Stomach (tissue), 8 donors: ENCODE measurements at regions not wholly inside any gene's neighbourhood (a gene's known extent, or its start where the extent isn't known, plus 50 kb on each side); places are given as distances from the start of the nearest gene placed in this dataset.
A peak's percentile ranks its signal among the peaks of the same experiment; 100 is the strongest.

Experiments
- DNase-seq, 2 donors: peaks; one replicate each; pipeline versions ENCODE4 v3.0.0 to v3.0.0-alpha.2; 2013 to 2019
- H3K27ac ChIP-seq, 5 donors: fragments of 200-600 bp in 4 of 5; sonication (generic) in 4 of 5; one replicate each; pipeline ENCODE4 v1.5.1; 2013 to 2019; ENCODE audit warnings: mild to moderate bottlenecking in 1 of 5, moderate library complexity in 1 of 5
- H3K27me3 ChIP-seq, 3 donors: fragments of 200-600 bp; sonication (generic); one replicate each; pipeline ENCODE4 v1.5.1; 2017 to 2019; ENCODE audit warnings: mixed run types in 1 of 3
- H3K36me3 ChIP-seq, 4 donors: fragments of 200-600 bp; sonication (generic); 1 replicate in 3 of 4; 2 replicates in 1 of 4; pipeline ENCODE4 v1.5.1; 2016 to 2019
- H3K4me1 ChIP-seq, 4 donors: fragments of 200-600 bp; sonication (generic); one replicate each; pipeline ENCODE4 v1.5.1; 2016 to 2019
- H3K4me3 ChIP-seq, 4 donors: fragments of 200-600 bp; sonication (generic) in 3 of 4; one replicate each; pipeline ENCODE4 v1.5.1; 2016 to 2019; ENCODE audit warnings: mild to moderate bottlenecking in 1 of 4
- H3K9me3 ChIP-seq, 4 donors: fragments of 200-600 bp; sonication (generic); one replicate each; pipeline ENCODE4 v1.5.1; 2016 to 2019
- EP300 ChIP-seq: sonication (generic); formaldehyde crosslinking; IDR thresholded peaks from one replicate; pipeline ENCODE4 v1.6.1; 2017; ENCODE audit warnings: antibody characterized with exemption
- POLR2A ChIP-seq, 4 donors: fragments of 450-650 bp; IDR thresholded peaks; one replicate each; pipeline ENCODE4 v1.6.1; 2016; ENCODE audit warnings: antibody characterized with exemption in 4 of 4, control low read depth in 2 of 4, mild to moderate bottlenecking in 1 of 4, moderate library complexity in 1 of 4
- POLR2AphosphoS5 ChIP-seq, 3 donors: sonication (generic); formaldehyde crosslinking; IDR thresholded peaks; one replicate each; pipeline ENCODE4 v1.6.1; 2016; ENCODE audit warnings: antibody characterized with exemption in 3 of 3
- WGBS, 5 donors: extraction: QIAGEN DNeasy Blood & Tissue Kit in 3 of 5; methylation state at CpG; one replicate each; pipeline versions ENCODE4 v1.1.5 to v1.1.7; 2013 to 2018; 5-methylcytosine and 5-hydroxymethylcytosine counted together
- intact Hi-C: fragments of 100-400 bp; cut with DNase I; formaldehyde crosslinking; loops from one replicate; pipeline ENCODE4 v1.15.1; 2023; ENCODE audit warnings: low total_unique reads
- TF ChIP-seq, protein P1 (sequence below), 7 experiments: fragments of 450-650 bp in 4 of 7; fragments of 200-600 bp in 3 of 7; sonication (generic) in 3 of 7; IDR thresholded peaks; one replicate each; pipeline ENCODE4 v1.5.1; 2016 to 2019; ENCODE audit warnings: antibody characterized with exemption in 7 of 7, control low read depth in 2 of 7, mild to moderate bottlenecking in 1 of 7
- donor health status: healthy with polysubstance abuse.
- donor health status: Bipolar disorder and iron deficiency.
- donor health status: healthy.

DNA sequence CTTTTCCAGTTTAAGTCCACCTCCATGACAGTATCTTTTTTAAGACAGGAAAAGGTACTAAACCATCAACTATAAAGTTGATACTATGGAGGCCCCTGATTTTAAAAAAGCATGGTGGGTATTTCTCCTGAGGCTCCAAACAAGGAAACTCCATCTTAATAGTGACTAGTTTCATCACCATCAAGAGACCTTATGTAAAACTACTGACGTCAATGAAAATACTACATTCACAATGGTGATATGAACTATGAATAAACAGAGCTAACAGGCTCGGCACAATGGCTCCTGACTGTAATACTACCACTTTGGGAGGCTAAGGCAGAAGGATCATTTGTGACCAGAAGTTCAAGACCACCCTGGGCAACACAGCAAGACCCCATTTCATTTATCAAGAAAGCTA, 162.7 kb downstream of the KLF12 start:
- no peaks in the 10 kb centered on the region for H3K36me3 ChIP-seq
- intact Hi-C loops: no loop called here
- 78 to 89% (median 85%) methylated on average over 2 of the region's 2 CpGs for WGBS, 5 donors
- TF ChIP-seq, protein P1, sequence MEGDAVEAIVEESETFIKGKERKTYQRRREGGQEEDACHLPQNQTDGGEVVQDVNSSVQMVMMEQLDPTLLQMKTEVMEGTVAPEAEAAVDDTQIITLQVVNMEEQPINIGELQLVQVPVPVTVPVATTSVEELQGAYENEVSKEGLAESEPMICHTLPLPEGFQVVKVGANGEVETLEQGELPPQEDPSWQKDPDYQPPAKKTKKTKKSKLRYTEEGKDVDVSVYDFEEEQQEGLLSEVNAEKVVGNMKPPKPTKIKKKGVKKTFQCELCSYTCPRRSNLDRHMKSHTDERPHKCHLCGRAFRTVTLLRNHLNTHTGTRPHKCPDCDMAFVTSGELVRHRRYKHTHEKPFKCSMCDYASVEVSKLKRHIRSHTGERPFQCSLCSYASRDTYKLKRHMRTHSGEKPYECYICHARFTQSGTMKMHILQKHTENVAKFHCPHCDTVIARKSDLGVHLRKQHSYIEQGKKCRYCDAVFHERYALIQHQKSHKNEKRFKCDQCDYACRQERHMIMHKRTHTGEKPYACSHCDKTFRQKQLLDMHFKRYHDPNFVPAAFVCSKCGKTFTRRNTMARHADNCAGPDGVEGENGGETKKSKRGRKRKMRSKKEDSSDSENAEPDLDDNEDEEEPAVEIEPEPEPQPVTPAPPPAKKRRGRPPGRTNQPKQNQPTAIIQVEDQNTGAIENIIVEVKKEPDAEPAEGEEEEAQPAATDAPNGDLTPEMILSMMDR (IDR thresholded peaks at IDR 0.05): no peak
- TF ChIP-seq EP300 (no peak), POLR2A (IDR thresholded peaks at IDR 0.05) (no peak)
- no peaks in the 10 kb centered on the region for H3K9me3 ChIP-seq
- no peak overlapping the region for H3K27ac ChIP-seq
- H3K4me1 ChIP-seq: peaks cover 0 to 18% (median 3%) of the 10 kb centered on the region in 4 donors
- DNase-seq: no peak
- no peak overlapping the region for H3K4me3 ChIP-seq
- no peaks in the 10 kb centered on the region for H3K27me3 ChIP-seq

DNA sequence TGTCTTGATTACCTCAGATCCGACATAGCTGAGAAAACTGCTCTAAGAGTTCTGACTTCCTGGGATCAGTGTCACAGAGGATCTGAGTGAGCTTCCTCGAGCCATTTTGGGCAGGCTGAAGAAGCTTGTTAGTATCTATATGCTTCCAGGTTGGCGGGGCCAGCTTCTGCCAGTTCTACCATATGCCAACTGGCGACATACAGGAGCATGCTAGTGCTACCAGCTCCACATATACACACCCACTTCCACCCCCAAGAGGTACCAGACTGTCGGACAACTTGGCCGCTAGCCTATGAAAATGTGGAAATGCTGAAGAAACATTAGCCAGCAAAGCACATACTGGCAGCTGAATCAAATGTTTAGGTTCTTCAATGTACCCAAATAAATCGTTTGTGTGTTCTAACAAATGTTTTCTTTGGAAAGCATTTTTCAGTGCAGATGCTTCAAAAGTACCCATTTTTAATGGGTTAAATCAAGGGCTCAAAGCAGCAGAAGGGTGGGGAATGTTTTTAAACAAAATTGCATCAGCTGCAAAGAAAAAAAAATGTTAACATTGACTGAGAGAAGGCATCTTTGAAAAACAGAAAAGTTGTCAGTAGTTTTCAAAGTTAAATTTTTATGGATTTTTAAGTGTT, 163.7 kb downstream of the KLF12 start:
- H3K4me3 ChIP-seq: no peak overlapping the region
- 69 to 90% (median 82%) methylated on average over 7 of the region's 7 CpGs for WGBS, 5 donors
- intact Hi-C loops: no loop called here
- no peaks in the 10 kb centered on the region for H3K9me3 ChIP-seq
- H3K4me1 ChIP-seq: peaks cover 0 to 18% (median 3%) of the 10 kb centered on the region in 4 donors
- no peak for TF ChIP-seq POLR2AphosphoS5 (IDR thresholded peaks at IDR 0.05)
- TF ChIP-seq, protein P1 (IDR thresholded peaks at IDR 0.05): no peak
- TF ChIP-seq POLR2A (IDR thresholded peaks at IDR 0.05): no peak
- TF ChIP-seq EP300: no peak
- no peak overlapping the region for H3K27ac ChIP-seq
- DNase-seq: no peak
- H3K36me3 ChIP-seq: no peaks in the 10 kb centered on the region
- H3K27me3 ChIP-seq: no peaks in the 10 kb centered on the region

DNA sequence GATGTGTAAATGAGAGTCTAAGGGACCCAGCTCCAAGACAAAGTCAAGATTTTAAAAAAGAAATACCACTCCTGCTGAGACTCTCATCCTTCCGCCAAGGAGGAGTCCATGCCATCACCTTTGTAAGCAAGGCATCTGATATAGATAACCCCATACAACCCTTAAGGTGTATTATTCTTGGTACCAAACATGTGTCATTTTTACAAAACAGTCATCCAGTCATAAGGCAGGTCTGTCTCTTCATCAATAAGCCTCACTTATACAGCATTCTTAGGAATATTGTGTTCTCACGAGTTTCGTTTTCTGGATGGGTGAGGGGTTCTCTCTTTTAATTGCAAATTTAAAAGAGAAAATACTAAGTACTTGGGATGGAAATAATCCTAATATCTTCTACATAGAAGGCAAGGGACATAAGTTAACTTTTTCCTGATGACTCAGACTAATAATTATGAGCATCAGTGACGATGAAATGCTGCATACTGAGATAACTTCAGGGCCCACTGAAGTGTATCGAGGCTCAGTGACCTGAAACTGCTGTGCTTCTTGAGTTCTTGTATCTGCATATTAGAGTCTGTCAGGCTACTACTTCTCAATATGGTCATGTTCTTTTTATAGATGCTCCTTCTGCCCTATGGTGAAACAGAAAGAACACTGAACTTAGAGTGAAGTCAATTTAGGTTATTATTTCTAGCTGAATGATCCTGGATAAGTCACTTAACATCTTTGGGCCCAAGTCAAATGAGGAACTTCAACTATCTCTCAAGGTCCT, 166.6 kb downstream of the KLF12 start:
- no peak for DNase-seq
- 94 to 96% (median 95%) methylated on average over 5 of the region's 5 CpGs for WGBS, 5 donors
- Histone ChIP-seq H3K36me3 (no peaks in the 10 kb centered on the region), H3K4me1 (peaks cover 0 to 18% (median 3%) of the 10 kb centered on the region in 4 donors), H3K4me3 (no peak overlapping the region), H3K27ac (no peak overlapping the region), H3K9me3 (no peaks in the 10 kb centered on the region), H3K27me3 (no peaks in the 10 kb centered on the region)
- no peak for TF ChIP-seq POLR2A (IDR thresholded peaks at IDR 0.05)
- TF ChIP-seq EP300: no peak
- intact Hi-C loops: no loop called here

DNA sequence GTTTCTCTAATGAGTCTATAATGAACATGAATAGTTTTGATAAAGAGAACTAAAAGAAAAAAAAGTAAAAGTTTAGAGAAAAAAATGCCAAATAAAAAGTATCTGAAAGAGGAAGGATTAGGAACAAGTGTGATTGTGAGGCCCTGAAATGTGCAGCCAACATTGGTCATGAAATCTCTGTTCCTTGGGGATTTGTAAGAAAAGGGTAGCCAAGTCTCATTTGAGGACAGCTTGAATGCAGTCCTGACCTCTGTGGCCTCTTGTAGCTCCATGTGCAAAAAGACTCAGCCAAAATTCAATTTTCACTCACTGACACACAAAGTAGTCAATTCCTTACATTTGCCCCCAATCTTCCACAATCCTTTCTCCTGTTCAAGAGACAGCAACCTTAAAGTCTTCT, 167.9 kb downstream of the KLF12 start:
- H3K27me3 ChIP-seq: no peaks in the 10 kb centered on the region
- H3K4me3 ChIP-seq: no peak overlapping the region
- no peaks in the 10 kb centered on the region for H3K9me3 ChIP-seq
- no peak overlapping the region for H3K27ac ChIP-seq
- peak in 1 of 2 donors; percentile 23 for DNase-seq
- TF ChIP-seq, protein P1 (IDR thresholded peaks at IDR 0.05): no peak
- no peak for TF ChIP-seq POLR2AphosphoS5 (IDR thresholded peaks at IDR 0.05)
- TF ChIP-seq POLR2A (IDR thresholded peaks at IDR 0.05): no peak
- TF ChIP-seq EP300: no peak
- H3K4me1 ChIP-seq: peaks cover 0 to 18% (median 3%) of the 10 kb centered on the region in 4 donors
- intact Hi-C loops: no loop called here
- H3K36me3 ChIP-seq: no peaks in the 10 kb centered on the region

DNA sequence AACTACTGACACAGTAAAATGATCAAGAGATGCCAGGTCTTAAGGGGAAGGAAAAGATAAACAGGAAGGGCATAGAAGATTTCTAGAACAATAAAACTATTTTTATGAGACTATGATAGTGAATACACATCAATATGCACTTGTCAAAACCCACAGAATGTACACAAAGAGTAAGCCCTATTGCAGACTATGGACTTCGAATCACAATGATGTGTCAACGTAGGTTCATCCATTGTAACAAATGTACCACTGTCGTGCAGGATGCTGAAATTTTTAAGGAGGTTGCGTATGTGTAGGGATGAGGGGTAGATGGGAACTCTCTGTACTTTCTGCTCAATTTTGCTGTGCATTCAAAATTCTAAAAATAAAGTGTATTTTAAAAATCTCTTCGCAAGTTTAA, 171.9 kb downstream of the KLF12 start:
- Histone ChIP-seq H3K4me3 (no peak overlapping the region), H3K27me3 (no peaks in the 10 kb centered on the region), H3K4me1 (peaks cover 0 to 12% (median 5%) of the 10 kb centered on the region in 4 donors), H3K36me3 (no peaks in the 10 kb centered on the region), H3K27ac (no peak overlapping the region), H3K9me3 (no peaks in the 10 kb centered on the region)
- WGBS, 5 donors: 77 to 88% (median 78%) methylated on average over 5 of the region's 5 CpGs
- TF ChIP-seq POLR2AphosphoS5 (IDR thresholded peaks at IDR 0.05) (no peak), POLR2A (IDR thresholded peaks at IDR 0.05) (no peak), EP300 (no peak)
- TF ChIP-seq, protein P1 (IDR thresholded peaks at IDR 0.05): no peak
- no peak for DNase-seq
- intact Hi-C loops: no loop called here
